GM18868 (cell line): ENCODE measurements at regions not wholly inside any gene's neighbourhood (a gene's known extent, or its start where the extent isn't known, plus 50 kb on each side); places are given as distances from the start of the nearest gene placed in this dataset.
"Not testable (repeated sequence)": the region's sequence is repeated elsewhere in the genome, so short reads cannot be mapped to it uniquely, and the experiment has no call there.

Source experiments
- ATAC-seq: cut with Tn5 transposase; IDR thresholded peaks from one replicate; pipeline ENCODE4 v1.9.1; 2021; ENCODE audit warnings: mild to moderate bottlenecking, moderate library complexity; ENCODE audit not compliant: unreplicated experiment

GRCh38 chr13:94906605-94907004 lies 194.3 kb upstream of the SOX21 start:
- no peak for ATAC-seq

GRCh38 chr13:94902722-94903407 lies 190.5 kb upstream of the SOX21 start:
- ATAC-seq, result no peak

- ATAC-seq, result no peak
Measured at GRCh38 chr13:94901070-94901469, 188.7 kb upstream of the SOX21 start.

- no peak for ATAC-seq
Measured at GRCh38 chr13:94896719-94897317, 184.5 kb upstream of the SOX21 start.

- no peak for ATAC-seq
Measured at GRCh38 chr13:94896238-94896637, 183.9 kb upstream of the SOX21 start.

GRCh38 chr13:94886191-94886590 lies 173.8 kb upstream of the SOX21 start:
- ATAC-seq, result no peak

- no peak for ATAC-seq
Measured at GRCh38 chr13:94880463-94880862, 168.1 kb upstream of the SOX21 start.

GRCh38 chr13:94878602-94879165 lies 166.3 kb upstream of the SOX21 start:
- ATAC-seq, result no peak

GRCh38 chr13:94864474-94864873 lies 152.1 kb upstream of the SOX21 start:
- no peak for ATAC-seq

GRCh38 chr13:94860981-94861407 lies 148.6 kb upstream of the SOX21 start:
- no peak for ATAC-seq

GRCh38 chr13:94859811-94860210 lies 147.5 kb upstream of the SOX21 start:
- no peak for ATAC-seq

- ATAC-seq, result no peak
Measured at GRCh38 chr13:94859278-94859691, 146.9 kb upstream of the SOX21 start.

- ATAC-seq, result no peak
Measured at GRCh38 chr13:94858856-94859255, 146.5 kb upstream of the SOX21 start.

GRCh38 chr13:94854688-94855087 lies 142.3 kb upstream of the SOX21 start:
- no peak for ATAC-seq

GRCh38 chr13:94851576-94851975 lies 139.2 kb upstream of the SOX21 start:
- no peak for ATAC-seq

GRCh38 chr13:94849254-94849653 lies 136.9 kb upstream of the SOX21 start:
- no peak for ATAC-seq

GRCh38 chr13:94842901-94843300 lies 130.6 kb upstream of the SOX21 start:
- no peak for ATAC-seq

- ATAC-seq, result not testable (repeated sequence)
Measured at GRCh38 chr13:94837056-94837455, 124.7 kb upstream of the SOX21 start.

GRCh38 chr13:94829837-94830365 lies 117.6 kb upstream of the SOX21 start:
- ATAC-seq, result no peak

GRCh38 chr13:94829185-94829836 lies 117.0 kb upstream of the SOX21 start:
- no peak for ATAC-seq

- ATAC-seq, result no peak
Measured at GRCh38 chr13:94827566-94827965, 115.2 kb upstream of the SOX21 start.

- no peak for ATAC-seq
Measured at GRCh38 chr13:94825507-94825906, 113.2 kb upstream of the SOX21 start.
